Endothelial cell of umbilical vein (primary cell): ENCODE measurements at regions not wholly inside any gene's neighbourhood (a gene's known extent, or its start where the extent isn't known, plus 50 kb on each side); places are given as distances from the start of the nearest gene placed in this dataset.

ENCODE experiments used
- BruUV-seq: library from RNA; stranded (reverse); fragments of 400-500 nt; replicated peaks from 2 replicates; lab custom pipeline; 2021; lab: Mats Ljungman, UMichigan
- CTCF ChIA-PET: fragments of 300-600, 350-600 bp; sonication (Branson Sonifier 250); formaldehyde crosslinking; loops from one replicate; lab custom pipeline; 2021; ENCODE audit warnings: antibody characterized with exemption, inconsistent platforms; lab: Charles Lee
- POLR2A ChIA-PET: fragments of 300-600, 350-600 bp; sonication (Branson Sonifier 250); formaldehyde crosslinking; loops from one replicate; lab custom pipeline; 2021; ENCODE audit warnings: antibody characterized with exemption, inconsistent platforms; lab: Charles Lee
- DNase-seq: peaks from one replicate; pipeline ENCODE4 v3.0.0-alpha.2; 2011; ENCODE audit warnings: low read depth, low spot score
- FAIRE-seq: peaks from 2 replicates; lab custom pipeline; 2011; peaks lifted over from hg19 to GRCh38; lab: Jason Lieb, UNC
- H2AFZ ChIP-seq: 2 replicates; pipeline ENCODE4 v1.6.0; 2012; ENCODE audit warnings: low read depth, low read length, control low read depth, inconsistent platforms
- H3K27ac ChIP-seq: 2 replicates; pipeline ENCODE4 v1.5.1; 2011; ENCODE audit warnings: low read depth, mild to moderate bottlenecking, control low read depth, low read length, moderate library complexity; ENCODE audit not compliant: insufficient read depth
- H3K27me3 ChIP-seq, 2 experiments: 2 replicates each; pipeline versions ENCODE4 v1.6.0 to v1.6.1; 2011; ENCODE audit warnings: low read length in 2 of 2, mixed read lengths in 1 of 2; ENCODE audit not compliant: control insufficient read depth in 2 of 2, insufficient read depth in 2 of 2
- H3K36me3 ChIP-seq, 2 experiments: 2 replicates in 1 of 2; 3 replicates in 1 of 2; pipeline ENCODE4 v1.5.1; 2011; ENCODE audit warnings: low read length in 2 of 2, mild to moderate bottlenecking in 1 of 2, moderate library complexity in 1 of 2; ENCODE audit not compliant: control insufficient read depth in 2 of 2, insufficient read depth in 2 of 2; ENCODE audit errors: extremely low read depth in 1 of 2
- H3K4me1 ChIP-seq: 3 replicates; pipeline ENCODE4 v1.5.1; 2011; ENCODE audit warnings: mild to moderate bottlenecking, low read length; ENCODE audit not compliant: control insufficient read depth, insufficient read depth; ENCODE audit errors: extremely low read depth
- H3K4me2 ChIP-seq: 2 replicates; pipeline ENCODE4 v1.6.1; 2011; ENCODE audit warnings: low read length, control low read depth, mixed read lengths; ENCODE audit not compliant: insufficient read depth
- H3K4me3 ChIP-seq, 3 experiments: fragments of 200-600 bp in 1 of 3; sonication (generic), shearing (Covaris generic) in 1 of 3; replicated peaks in 1 of 3; 2 replicates each; pipeline ENCODE4 v1.5.1; 2011 to 2016; ENCODE audit warnings: control low read depth in 3 of 3, low read length in 3 of 3, mild to moderate bottlenecking in 2 of 3, inconsistent platforms in 1 of 3, low read depth in 1 of 3, moderate library complexity in 1 of 3; ENCODE audit not compliant: insufficient read depth in 1 of 3
- H3K79me2 ChIP-seq: 2 replicates; pipeline ENCODE4 v1.6.0; 2012; ENCODE audit warnings: low read length, inconsistent platforms; ENCODE audit not compliant: control insufficient read depth, insufficient read depth
- H3K9ac ChIP-seq: replicated peaks from 2 replicates; pipeline ENCODE3; 2011; ENCODE audit warnings: low read length, control low read depth; ENCODE audit not compliant: insufficient read depth; ENCODE audit errors: extremely low read depth
- H3K9me1 ChIP-seq: replicated peaks from 3 replicates; pipeline ENCODE4 v1.6.0; 2011; ENCODE audit warnings: mild to moderate bottlenecking, low read length; ENCODE audit not compliant: control insufficient read depth, insufficient read depth; ENCODE audit errors: extremely low read depth
- H3K9me3 ChIP-seq: replicated peaks from 2 replicates; pipeline ENCODE4 v1.5.1; 2012; ENCODE audit warnings: low read length, inconsistent platforms; ENCODE audit not compliant: control insufficient read depth, insufficient read depth
- H4K20me1 ChIP-seq: replicated peaks from 2 replicates; pipeline ENCODE3; 2011; ENCODE audit warnings: mild to moderate bottlenecking, low read length; ENCODE audit not compliant: control insufficient read depth, insufficient read depth; ENCODE audit errors: extremely low read depth
- CTCF ChIP-seq, 2 donors: IDR thresholded peaks; 1 replicate in 1 of 2; 2 replicates in 1 of 2; pipeline ENCODE4 v1.5.1; 2011; ENCODE audit warnings: low read length in 2 of 2, mild to moderate bottlenecking in 2 of 2, moderate library complexity in 2 of 2, control low read depth in 1 of 2, inconsistent platforms in 1 of 2, low read depth in 1 of 2; ENCODE audit not compliant: insufficient read depth in 1 of 2; ENCODE audit errors: extremely low read depth in 1 of 2
- EZH2 ChIP-seq: IDR thresholded peaks from 2 replicates; pipeline ENCODE4 v1.6.1; 2012; ENCODE audit warnings: borderline replicate concordance, low read depth, mild to moderate bottlenecking, moderate library complexity, low read length, inconsistent platforms; ENCODE audit not compliant: severe bottlenecking
- FOS ChIP-seq: IDR thresholded peaks from 2 replicates; pipeline ENCODE4 v1.6.1; 2011; ENCODE audit warnings: mild to moderate bottlenecking, low read length, moderate library complexity, borderline replicate concordance; ENCODE audit not compliant: insufficient read depth
- GATA2 ChIP-seq: IDR thresholded peaks from 2 replicates; pipeline ENCODE4 v1.7.0; 2011; ENCODE audit warnings: low read depth, mild to moderate bottlenecking, moderate library complexity, mixed read lengths, low read length; ENCODE audit not compliant: insufficient read length, insufficient read depth
- JUN ChIP-seq: IDR thresholded peaks from 2 replicates; pipeline ENCODE4 v1.6.1; 2011; ENCODE audit warnings: borderline replicate concordance, low read depth; ENCODE audit not compliant: insufficient read length, insufficient read depth
- MAX ChIP-seq: IDR thresholded peaks from 2 replicates; pipeline ENCODE4 v1.6.1; 2011; ENCODE audit not compliant: insufficient read depth, insufficient read length
- MYC ChIP-seq: IDR thresholded peaks from one replicate; pipeline ENCODE4 v1.6.1; 2011; ENCODE audit warnings: mild to moderate bottlenecking, low read depth, low read length
- POLR2A ChIP-seq: IDR thresholded peaks from 2 replicates; pipeline ENCODE4 v1.6.1; 2012; ENCODE audit warnings: low read depth, mild to moderate bottlenecking, control low read depth, low read length
- POLR2AphosphoS5 ChIP-seq: IDR thresholded peaks from 2 replicates; pipeline ENCODE4 v1.6.1; 2012; ENCODE audit warnings: low read depth, mild to moderate bottlenecking, control low read depth, low read length, moderate library complexity; ENCODE audit not compliant: insufficient read depth
- dilution Hi-C: fragments of 300-500 bp; cut with MboI; formaldehyde crosslinking; loops from one replicate; pipeline ENCODE4 v1.15.0; 2019; ENCODE audit warnings: low sequenced_read_pairs; ENCODE audit not compliant: extremely low pct_ligation_motif_present
- intact Hi-C: fragments of 100-400 bp; cut with micrococcal nuclease; formaldehyde crosslinking; loops from one replicate; pipeline ENCODE4 v1.10.0; 2022

GRCh38 chr11:34830648-34831047 lies 85.5 kb downstream of the APIP start:
- no peaks in the 10 kb centered on the region for H3K9me3 ChIP-seq
- no peak overlapping the region for H2AFZ ChIP-seq
- dilution Hi-C loops (no loop called here), intact Hi-C loops (no loop called here)
- H3K27ac ChIP-seq = no peak overlapping the region
- peaks cover 0 to 1% of the 10 kb centered on the region in 2 experiments for H3K27me3 ChIP-seq
- H3K9ac ChIP-seq = no peak overlapping the region
- TF ChIP-seq MAX (no peak), EZH2 (no peak), POLR2A (no peak), MYC (no peak)
- no peaks in the 10 kb centered on the region for H4K20me1 ChIP-seq
- no peak for DNase-seq
- no peak overlapping the region for H3K4me3 ChIP-seq
- FAIRE-seq = no peak
- no peaks in the 10 kb centered on the region for H3K9me1 ChIP-seq
- no peak overlapping the region for H3K4me2 ChIP-seq
- no TSS peak for BruUV-seq
- H3K79me2 ChIP-seq = no peaks in the 10 kb centered on the region
- no peaks in the 10 kb centered on the region for H3K4me1 ChIP-seq
- ChIA-PET CTCF (interaction anchor here (0.6 to 1.0 kb wide), 2 partner anchors 29 to 199 kb away, joined by 3 read pairs; no protein-coding TSS in a partner anchor), POLR2A (no interaction called here)
- no peaks in the 10 kb centered on the region for H3K36me3 ChIP-seq

- Histone ChIP-seq H3K9me3 (no peaks in the 10 kb centered on the region), H3K36me3 (no peaks in the 10 kb centered on the region), H2AFZ (no peak overlapping the region), H4K20me1 (no peaks in the 10 kb centered on the region), H3K4me3 (no peak overlapping the region), H3K4me1 (no peaks in the 10 kb centered on the region), H3K79me2 (no peaks in the 10 kb centered on the region), H3K27ac (no peak overlapping the region), H3K9ac (no peak overlapping the region), H3K9me1 (no peaks in the 10 kb centered on the region), H3K4me2 (no peak overlapping the region), H3K27me3 (peaks cover 0 to 3% of the 10 kb centered on the region in 2 experiments)
- DNase-seq (no peak), FAIRE-seq (no peak)
- dilution Hi-C loops (no loop called here), intact Hi-C loops (no loop called here)
- ChIA-PET POLR2A (no interaction called here), CTCF (interaction anchor here (1.0 kb wide), 1 partner anchor 30 kb away, joined by 3 read pairs; no protein-coding TSS in a partner anchor)
- BruUV-seq = no TSS peak
- TF ChIP-seq JUN (no peak), POLR2AphosphoS5 (no peak), POLR2A (no peak), MYC (no peak), GATA2 (no peak), CTCF (IDR thresholded peaks at IDR 0.05; ENCODE audit: extremely low read depth in 1 of 2, insufficient read depth in 1 of 2, low read depth in 1 of 2, low read length in 2 of 2) (no peak), MAX (no peak), FOS (no peak), EZH2 (no peak)
Observed at GRCh38 chr11:34830035-34830434, 86.1 kb downstream of the APIP start.
